B cell (primary cell): ENCODE measurements at regions not wholly inside any gene's neighbourhood (a gene's known extent, or its start where the extent isn't known, plus 50 kb on each side); places are given as distances from the start of the nearest gene placed in this dataset.
"Not testable (repeated sequence)": the region's sequence is repeated elsewhere in the genome, so short reads cannot be mapped to it uniquely, and the experiment has no call there.

ENCODE experiments used
- ATAC-seq: fragments of 200-7000 bp; cut with Tn5 transposase; one replicate; pipeline ENCODE4 v1.10.0; 2021; ENCODE audit warnings: low read depth, mild to moderate bottlenecking, moderate number of reproducible peaks, moderate library complexity
- CTCF ChIA-PET: fragments of 350-600 bp; sonication (Branson Sonifier 250); formaldehyde crosslinking; loops from one replicate; lab custom pipeline; 2021; ENCODE audit warnings: antibody characterized with exemption, inconsistent platforms; lab: Charles Lee
- POLR2A ChIA-PET: fragments of 350-600 bp; sonication (Branson Sonifier 250); formaldehyde crosslinking; loops from one replicate; lab custom pipeline; 2021; ENCODE audit warnings: antibody characterized with exemption; lab: Charles Lee
- DNase-seq: peaks from one replicate; pipeline ENCODE4 v3.0.0; 2013
- H2AFZ ChIP-seq: 2 replicates; pipeline ENCODE4 v1.6.1; 2012; ENCODE audit warnings: mild to moderate bottlenecking, low read depth, low read length; ENCODE audit not compliant: insufficient read depth, poor library complexity, severe bottlenecking
- H3K27ac ChIP-seq, 2 donors: 1 replicate in 1 of 2; 2 replicates in 1 of 2; pipeline ENCODE4 v1.5.1; 2012 to 2013; ENCODE audit warnings: low read length in 2 of 2, mild to moderate bottlenecking in 2 of 2, moderate library complexity in 1 of 2
- H3K27me3 ChIP-seq, 4 experiments: fragments of 200-600 bp in 1 of 4; sonication (generic) in 1 of 4; replicated peaks in 1 of 4; 1 replicate in 2 of 4; 2 replicates in 2 of 4; pipeline versions ENCODE4 v1.6.1 to v1.7.0; 2013 to 2016; ENCODE audit warnings: low read length in 3 of 4, mild to moderate bottlenecking in 2 of 4, mixed read lengths in 1 of 4, moderate library complexity in 1 of 4; ENCODE audit not compliant: insufficient read depth in 4 of 4, control insufficient read depth in 3 of 4; ENCODE audit errors: control extremely low read depth in 1 of 4
- H3K36me3 ChIP-seq, 2 experiments: replicated peaks in 1 of 2; 1 replicate in 1 of 2; 2 replicates in 1 of 2; pipeline versions ENCODE4 v1.6.1 to v1.7.1; 2013; ENCODE audit warnings: low read length in 1 of 2; ENCODE audit not compliant: insufficient read depth in 2 of 2, control insufficient read depth in 1 of 2; ENCODE audit errors: control extremely low read depth in 1 of 2, extremely low read depth in 1 of 2
- H3K4me1 ChIP-seq, 2 donors: fragments of 200-600 bp in 1 of 2; sonication (generic) in 1 of 2; 1 replicate in 1 of 2; 2 replicates in 1 of 2; pipeline versions ENCODE4 v1.5.1 to v1.6.1; 2013 to 2017; ENCODE audit warnings: low read length in 2 of 2; ENCODE audit not compliant: control insufficient read depth in 2 of 2, insufficient read depth in 2 of 2
- H3K4me2 ChIP-seq: replicated peaks from 2 replicates; pipeline ENCODE3; 2012; ENCODE audit warnings: mild to moderate bottlenecking, low read depth, low read length; ENCODE audit not compliant: poor library complexity, severe bottlenecking
- H3K4me3 ChIP-seq, 5 experiments: fragments of 200-600 bp in 1 of 5; sonication (generic) in 1 of 5; 1 replicate in 3 of 5; 2 replicates in 2 of 5; pipeline versions ENCODE4 v1.5.1 to v1.7.0; 2011 to 2016; ENCODE audit warnings: low read length in 4 of 5, mild to moderate bottlenecking in 4 of 5, low read depth in 2 of 5, control low read depth in 1 of 5, moderate library complexity in 1 of 5; ENCODE audit not compliant: insufficient read depth in 1 of 5; ENCODE audit errors: control extremely low read depth in 1 of 5, extremely low read depth in 1 of 5
- H3K79me2 ChIP-seq: fragments of 200-600 bp; sonication (generic); one replicate; pipeline ENCODE4 v1.6.0; 2016; ENCODE audit warnings: low read length; ENCODE audit not compliant: control insufficient read depth, insufficient read depth
- H3K9ac ChIP-seq: fragments of 200-600 bp; sonication (generic); 2 replicates; pipeline ENCODE4 v1.6.1; 2017; ENCODE audit warnings: mild to moderate bottlenecking, low read length, moderate library complexity
- H3K9me3 ChIP-seq, 3 donors: one replicate each; pipeline versions ENCODE4 v1.6.1 to v1.7.1; 2013; ENCODE audit warnings: low read length in 2 of 3; ENCODE audit not compliant: control insufficient read depth in 2 of 3, insufficient read depth in 1 of 3; ENCODE audit errors: control extremely low read depth in 1 of 3
- H4K20me1 ChIP-seq: 2 replicates; pipeline ENCODE4 v1.6.0; 2012; ENCODE audit warnings: mild to moderate bottlenecking, low read length; ENCODE audit not compliant: insufficient read depth, control insufficient read depth, poor library complexity, severe bottlenecking
- H3K27ac Mint-ChIP-seq: one replicate; pipeline ENCODE4 v1.8.0; 2021; ENCODE audit warnings: mixed read lengths
- H3K27me3 Mint-ChIP-seq: one replicate; pipeline ENCODE4 v1.8.0; 2021; ENCODE audit warnings: mixed read lengths
- H3K4me1 Mint-ChIP-seq: one replicate; pipeline ENCODE4 v1.8.0; 2021; ENCODE audit warnings: mixed read lengths
- H3K4me3 Mint-ChIP-seq: one replicate; pipeline ENCODE4 v1.8.0; 2021; ENCODE audit warnings: mixed read lengths
- H3K9me3 Mint-ChIP-seq: one replicate; pipeline ENCODE4 v1.8.0; 2022; ENCODE audit warnings: mixed read lengths; ENCODE audit not compliant: insufficient read depth
- EZH2 ChIP-seq: IDR thresholded peaks from 2 replicates; pipeline ENCODE4 v1.6.1; 2012; ENCODE audit warnings: borderline replicate concordance, low read depth, mild to moderate bottlenecking, moderate library complexity, low read length; ENCODE audit not compliant: insufficient read depth, poor library complexity, severe bottlenecking
- WGBS: methylation state at CpG from one replicate; pipeline ENCODE4 v1.1.5; 2013; ENCODE audit warnings: missing lambda C conversion rate; ENCODE audit not compliant: insufficient coverage; 5-methylcytosine and 5-hydroxymethylcytosine counted together
- intact Hi-C: fragments of 100-400 bp; cut with micrococcal nuclease; formaldehyde crosslinking; loops from one replicate; pipeline ENCODE4 v1.10.0; 2022
- TF ChIP-seq, protein P1 (sequence below): fragments of 200-600 bp; IDR thresholded peaks from one replicate; pipeline ENCODE4 v1.8.0; 2022; ENCODE audit warnings: antibody characterized with exemption, mild to moderate bottlenecking

DNA sequence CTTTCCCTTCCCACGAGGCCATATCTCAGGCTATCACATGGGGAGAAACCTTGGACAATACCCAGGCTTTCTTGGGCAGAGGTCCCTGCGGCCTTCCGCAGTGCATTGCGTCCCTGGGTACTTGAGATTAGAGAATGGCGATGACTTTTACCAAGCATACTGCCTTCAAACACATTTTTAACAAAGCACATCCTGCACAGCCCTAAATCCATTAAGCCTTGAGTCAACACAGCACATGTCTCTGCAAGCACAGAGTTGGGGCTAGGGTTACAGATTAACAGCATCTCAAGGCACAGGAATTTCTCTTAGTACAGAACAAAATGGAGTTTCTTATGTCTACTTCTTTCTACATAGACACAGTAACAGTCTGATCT, 494.2 kb downstream of the IGSF11 start:
- H3K27me3 ChIP-seq, H3K9ac ChIP-seq, CTCF ChIA-PET, H3K79me2 ChIP-seq, H3K4me3 ChIP-seq, H2AFZ ChIP-seq, H3K27me3 Mint-ChIP-seq, ATAC-seq, H3K27ac Mint-ChIP-seq, H3K4me2 ChIP-seq, H3K4me1 Mint-ChIP-seq, H3K4me3 Mint-ChIP-seq, H3K4me1 ChIP-seq, POLR2A ChIA-PET, DNase-seq, H3K27ac ChIP-seq, intact Hi-C loops, H3K9me3 Mint-ChIP-seq, H3K9me3 ChIP-seq, H3K36me3 ChIP-seq, H4K20me1 ChIP-seq: not testable (repeated sequence)
- 80% methylated on average over 3 of the region's 5 CpGs for WGBS

DNA sequence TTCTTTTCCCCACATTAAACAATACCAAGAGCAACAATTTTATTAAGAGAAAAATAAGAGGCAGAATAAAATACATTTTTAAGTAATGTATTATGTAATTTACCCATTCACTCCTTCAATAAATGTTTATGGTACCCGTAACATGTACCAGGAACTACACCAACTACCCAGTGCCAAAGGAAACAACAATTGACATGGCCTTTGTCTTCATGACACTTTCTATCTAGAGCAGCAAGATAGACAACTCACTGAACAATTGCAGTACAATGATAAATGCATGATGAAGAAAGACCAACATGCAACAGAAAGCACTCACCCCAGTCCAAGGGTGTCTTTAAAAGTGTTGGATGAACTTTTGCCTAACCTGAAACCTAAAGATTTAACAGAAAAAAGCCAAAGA, 493.8 kb downstream of the IGSF11 start:
- H3K4me3 ChIP-seq, result no peak overlapping the region
- WGBS, result 100% methylated on average over 1 of the region's 1 CpG
- no peak overlapping the region for H3K27ac ChIP-seq
- Mint-ChIP-seq H3K4me1 (no peaks in the 10 kb centered on the region), H3K4me3 (no peak overlapping the region), H3K27ac (no peak overlapping the region), H3K9me3 (peaks cover 3% of the 10 kb centered on the region), H3K27me3 (no peaks in the 10 kb centered on the region)
- no peaks in the 10 kb centered on the region for H3K79me2 ChIP-seq
- no peaks in the 10 kb centered on the region for H3K9me3 ChIP-seq
- intact Hi-C loops, result no loop called here
- ChIA-PET POLR2A (no interaction called here), CTCF (no interaction called here)
- H3K36me3 ChIP-seq, result no peaks in the 10 kb centered on the region
- no peaks in the 10 kb centered on the region for H3K27me3 ChIP-seq
- H3K4me2 ChIP-seq, result no peak overlapping the region
- DNase-seq, result no peak
- no peak overlapping the region for H3K9ac ChIP-seq
- H4K20me1 ChIP-seq, result no peaks in the 10 kb centered on the region
- no peak overlapping the region for H2AFZ ChIP-seq
- no peaks in the 10 kb centered on the region for H3K4me1 ChIP-seq
- no peak for ATAC-seq
- TF ChIP-seq, protein P1, sequence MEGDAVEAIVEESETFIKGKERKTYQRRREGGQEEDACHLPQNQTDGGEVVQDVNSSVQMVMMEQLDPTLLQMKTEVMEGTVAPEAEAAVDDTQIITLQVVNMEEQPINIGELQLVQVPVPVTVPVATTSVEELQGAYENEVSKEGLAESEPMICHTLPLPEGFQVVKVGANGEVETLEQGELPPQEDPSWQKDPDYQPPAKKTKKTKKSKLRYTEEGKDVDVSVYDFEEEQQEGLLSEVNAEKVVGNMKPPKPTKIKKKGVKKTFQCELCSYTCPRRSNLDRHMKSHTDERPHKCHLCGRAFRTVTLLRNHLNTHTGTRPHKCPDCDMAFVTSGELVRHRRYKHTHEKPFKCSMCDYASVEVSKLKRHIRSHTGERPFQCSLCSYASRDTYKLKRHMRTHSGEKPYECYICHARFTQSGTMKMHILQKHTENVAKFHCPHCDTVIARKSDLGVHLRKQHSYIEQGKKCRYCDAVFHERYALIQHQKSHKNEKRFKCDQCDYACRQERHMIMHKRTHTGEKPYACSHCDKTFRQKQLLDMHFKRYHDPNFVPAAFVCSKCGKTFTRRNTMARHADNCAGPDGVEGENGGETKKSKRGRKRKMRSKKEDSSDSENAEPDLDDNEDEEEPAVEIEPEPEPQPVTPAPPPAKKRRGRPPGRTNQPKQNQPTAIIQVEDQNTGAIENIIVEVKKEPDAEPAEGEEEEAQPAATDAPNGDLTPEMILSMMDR, result no peak
- no peak for TF ChIP-seq EZH2
